DOHH2 (cell line): ENCODE measurements at regions not wholly inside any gene's neighbourhood (a gene's known extent, or its start where the extent isn't known, plus 50 kb on each side); places are given as distances from the start of the nearest gene placed in this dataset.

Source experiments
- H3F3A ChIP-seq: fragments of 200-600 bp; sonication (generic), shearing (Covaris generic); 2 replicates; pipeline ENCODE4 v1.6.0; 2016; ENCODE audit warnings: antibody characterized with exemption, mild to moderate bottlenecking; ENCODE audit not compliant: control insufficient read depth, insufficient read depth
- H3K27ac ChIP-seq: fragments of 200-600 bp; sonication (generic); 2 replicates; pipeline ENCODE4 v1.5.1; 2014; ENCODE audit warnings: low read depth, mild to moderate bottlenecking, low read length, moderate library complexity
- H3K27me3 ChIP-seq: fragments of 200-600 bp; sonication (generic); 2 replicates; pipeline ENCODE4 v1.6.1; 2014; ENCODE audit warnings: mild to moderate bottlenecking, low read length, mixed read lengths; ENCODE audit not compliant: control insufficient read depth
- H3K36me3 ChIP-seq: fragments of 200-600 bp; sonication (generic); 2 replicates; pipeline ENCODE4 v1.6.1; 2014; ENCODE audit warnings: mild to moderate bottlenecking, low read length, moderate library complexity, mixed read lengths; ENCODE audit not compliant: control insufficient read depth
- H3K4me1 ChIP-seq: fragments of 200-600 bp; sonication (generic); 2 replicates; pipeline ENCODE4 v1.6.1; 2014; ENCODE audit warnings: mild to moderate bottlenecking, low read length, mixed read lengths; ENCODE audit not compliant: control insufficient read depth
- H3K4me2 ChIP-seq: fragments of 200-600 bp; sonication (generic); 2 replicates; pipeline ENCODE4 v1.6.0; 2014; ENCODE audit warnings: mild to moderate bottlenecking, low read length, moderate library complexity
- H3K4me3 ChIP-seq: fragments of 200-600 bp; sonication (generic); 2 replicates; pipeline ENCODE4 v1.5.1; 2014; ENCODE audit warnings: mild to moderate bottlenecking, low read length, mixed read lengths
- H3K79me2 ChIP-seq: fragments of 200-600 bp; sonication (generic); 2 replicates; pipeline ENCODE4 v1.6.1; 2014; ENCODE audit warnings: mild to moderate bottlenecking, low read length, mixed read lengths; ENCODE audit not compliant: control insufficient read depth
- H3K9me2 ChIP-seq: fragments of 200-600 bp; sonication (generic); replicated peaks from 2 replicates; pipeline ENCODE4 v1.6.1; 2014; ENCODE audit warnings: mild to moderate bottlenecking, low read length, mixed read lengths; ENCODE audit not compliant: control insufficient read depth
- H3K9me3 ChIP-seq: fragments of 200-600 bp; sonication (generic); 2 replicates; pipeline ENCODE4 v1.6.1; 2014; ENCODE audit warnings: antibody characterized with exemption, low read length, mixed read lengths; ENCODE audit not compliant: control insufficient read depth, insufficient read depth
- H4K20me1 ChIP-seq: fragments of 200-600 bp; sonication (generic); 2 replicates; pipeline ENCODE4 v1.6.0; 2014; ENCODE audit warnings: low read depth, mild to moderate bottlenecking, antibody characterized with exemption, low read length, moderate library complexity; ENCODE audit not compliant: control insufficient read depth, insufficient read depth
- CTCF ChIP-seq: fragments of 200-600 bp; sonication (generic); IDR thresholded peaks from one replicate; pipeline ENCODE4 v1.5.1; 2014; ENCODE audit warnings: antibody characterized with exemption, mild to moderate bottlenecking, low read depth, low read length; ENCODE audit not compliant: poor library complexity, severe bottlenecking
- EZH2phosphoT487 ChIP-seq: fragments of 200-600 bp; sonication (generic); IDR thresholded peaks from 2 replicates; pipeline ENCODE4 v1.6.1; 2017; ENCODE audit warnings: borderline replicate concordance, mild to moderate bottlenecking, antibody characterized with exemption, low read length, moderate library complexity, mixed read lengths

- Histone ChIP-seq H3K4me1 (no peaks in the 10 kb centered on the region), H4K20me1 (no peaks in the 10 kb centered on the region), H3K4me2 (no peak overlapping the region), H3K9me3 (no peaks in the 10 kb centered on the region), H3K9me2 (no peaks in the 10 kb centered on the region), H3F3A (no peaks in the 10 kb centered on the region), H3K36me3 (no peaks in the 10 kb centered on the region), H3K27me3 (no peaks in the 10 kb centered on the region), H3K4me3 (no peak overlapping the region), H3K79me2 (no peaks in the 10 kb centered on the region), H3K27ac (no peak overlapping the region)
- no peak for TF ChIP-seq EZH2phosphoT487
- no peak for TF ChIP-seq CTCF
Observed at GRCh38 chr4:56286763-56287162, 100.5 kb downstream of the AASDH start.

DNA sequence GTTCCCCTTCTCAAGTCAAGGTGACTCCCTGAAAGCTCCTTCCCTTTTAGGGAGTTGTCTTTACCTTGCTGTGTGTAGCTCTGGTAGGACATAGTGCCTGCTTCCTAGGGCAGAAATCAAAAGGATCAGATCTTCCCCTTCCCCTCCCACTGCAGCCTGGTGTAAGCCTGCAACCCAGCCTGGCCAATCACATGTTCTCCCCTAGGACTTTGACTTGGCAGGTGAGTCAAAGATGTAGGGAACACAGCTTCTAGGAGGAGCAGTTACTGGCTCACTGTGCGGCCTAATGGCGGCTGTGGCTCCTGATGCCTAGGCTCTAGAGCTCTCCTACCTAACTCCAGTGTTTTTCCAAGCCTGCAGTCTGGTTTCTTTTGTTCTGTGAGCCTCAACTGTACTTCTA is 103.9 kb downstream of the AASDH start:
- Histone ChIP-seq H3K27me3 (no peaks in the 10 kb centered on the region), H3K9me3 (no peaks in the 10 kb centered on the region), H3K4me1 (no peaks in the 10 kb centered on the region), H4K20me1 (no peaks in the 10 kb centered on the region), H3K9me2 (no peaks in the 10 kb centered on the region), H3K27ac (no peak overlapping the region), H3K4me2 (no peak overlapping the region), H3K36me3 (no peaks in the 10 kb centered on the region), H3F3A (no peaks in the 10 kb centered on the region), H3K4me3 (no peak overlapping the region), H3K79me2 (no peaks in the 10 kb centered on the region)
- no peak for TF ChIP-seq CTCF
- TF ChIP-seq EZH2phosphoT487, result no peak

DNA sequence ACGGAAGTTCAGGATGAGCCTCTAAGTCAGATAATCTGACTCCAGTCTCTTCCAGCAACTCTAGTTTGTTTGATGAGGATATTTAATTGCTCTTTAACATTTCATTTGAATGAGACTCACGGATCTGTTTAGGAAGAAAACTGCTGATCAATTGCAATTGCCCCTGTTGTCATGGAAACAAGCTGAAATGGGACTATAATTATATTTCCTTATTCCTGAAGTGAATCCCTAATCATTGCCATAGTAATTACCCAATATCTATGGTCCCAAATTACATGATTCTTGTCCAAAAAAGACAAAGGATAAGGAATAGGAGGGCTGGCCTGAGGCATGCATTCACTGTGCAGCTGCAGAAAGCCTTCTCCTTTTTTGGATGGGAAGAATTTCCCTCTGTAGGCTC is 105.3 kb downstream of the AASDH start:
- no peaks in the 10 kb centered on the region for H3K27me3 ChIP-seq
- H3K4me2 ChIP-seq, result no peak overlapping the region
- H3K79me2 ChIP-seq, result no peaks in the 10 kb centered on the region
- no peaks in the 10 kb centered on the region for H3K9me2 ChIP-seq
- H3K4me1 ChIP-seq, result no peaks in the 10 kb centered on the region
- no peaks in the 10 kb centered on the region for H3K36me3 ChIP-seq
- no peak overlapping the region for H3K4me3 ChIP-seq
- no peak overlapping the region for H3K27ac ChIP-seq
- H3K9me3 ChIP-seq, result no peaks in the 10 kb centered on the region
- TF ChIP-seq EZH2phosphoT487, result no peak
- TF ChIP-seq CTCF, result no peak
- no peaks in the 10 kb centered on the region for H3F3A ChIP-seq
- H4K20me1 ChIP-seq, result no peaks in the 10 kb centered on the region

DNA sequence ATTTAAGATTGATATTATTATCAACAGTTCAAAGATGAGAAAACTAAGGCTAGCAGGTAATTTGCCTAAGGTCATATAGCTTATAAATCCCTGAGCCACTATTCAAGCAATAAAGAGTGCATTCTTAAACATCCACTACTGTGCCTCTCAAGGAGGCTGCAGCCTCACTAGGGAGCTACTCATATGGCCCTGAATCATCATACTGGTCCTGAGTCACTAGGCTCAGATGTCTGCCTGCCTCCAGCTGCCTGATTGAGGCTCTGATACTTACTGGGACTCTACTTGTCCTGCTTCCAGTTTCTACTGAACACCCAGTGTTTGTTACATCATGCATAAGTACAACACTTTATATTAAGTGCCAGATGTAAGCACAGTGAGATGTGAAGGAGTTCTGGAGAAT is 110.7 kb downstream of the AASDH start:
- Histone ChIP-seq H3K79me2 (no peaks in the 10 kb centered on the region), H3K4me2 (no peak overlapping the region), H3K4me1 (no peaks in the 10 kb centered on the region), H3K36me3 (no peaks in the 10 kb centered on the region), H3K4me3 (no peak overlapping the region), H3K27ac (no peak overlapping the region), H3K9me3 (peaks cover 4% of the 10 kb centered on the region; the same call in 1 of the 2 replicates), H3K9me2 (no peaks in the 10 kb centered on the region), H4K20me1 (no peaks in the 10 kb centered on the region), H3K27me3 (no peaks in the 10 kb centered on the region), H3F3A (no peaks in the 10 kb centered on the region)
- TF ChIP-seq CTCF (no peak), EZH2phosphoT487 (no peak)
